ENCODE measurements at regions not wholly inside any gene's neighbourhood (a gene's known extent, or its start where the extent isn't known, plus 50 kb on each side); places are given as distances from the start of the nearest gene placed in this dataset.

GRCh38 chr2:41355794-41356193, 692.0 kb upstream of the PKDCC start:
- DNase-seq = no peak
- H3K4me1 ChIP-seq = peaks cover 9% of the 10 kb centered on the region
- H3K36me3 ChIP-seq = no peaks in the 10 kb centered on the region
- H3K27ac ChIP-seq (replicated peaks) = no peak overlapping the region
- no peak overlapping the region for H3K4me3 ChIP-seq
- intact Hi-C loops (cut with micrococcal nuclease) = no loop called here
- no peak for TF ChIP-seq CTCF (IDR thresholded peaks at IDR 0.05; ENCODE audit: borderline replicate concordance)
- H3K27me3 ChIP-seq (ENCODE audit: low read depth) = no peaks in the 10 kb centered on the region
- no peaks in the 10 kb centered on the region for H3K9me3 ChIP-seq (replicated peaks)

GRCh38 chr2:41364842-41365241, 683.0 kb upstream of the PKDCC start:
- intact Hi-C loops (cut with micrococcal nuclease) = no loop called here
- no peak for DNase-seq
- no peak overlapping the region for H3K27ac ChIP-seq (replicated peaks)
- no peak for TF ChIP-seq CTCF (IDR thresholded peaks at IDR 0.05; ENCODE audit: borderline replicate concordance)
- H3K36me3 ChIP-seq = no peaks in the 10 kb centered on the region
- peaks cover 16% of the 10 kb centered on the region for H3K9me3 ChIP-seq (replicated peaks)
- no peaks in the 10 kb centered on the region for H3K27me3 ChIP-seq (ENCODE audit: low read depth)
- no peak overlapping the region for H3K4me3 ChIP-seq
- H3K4me1 ChIP-seq = no peaks in the 10 kb centered on the region

GRCh38 chr2:41375901-41376300, 671.9 kb upstream of the PKDCC start:
- intact Hi-C loops (cut with micrococcal nuclease) = no loop called here

GRCh38 chr2:41377837-41378236, 670.0 kb upstream of the PKDCC start:
- H3K27me3 ChIP-seq (ENCODE audit: low read depth) = no peaks in the 10 kb centered on the region
- no peaks in the 10 kb centered on the region for H3K9me3 ChIP-seq (replicated peaks)
- H3K27ac ChIP-seq (replicated peaks) = no peak overlapping the region
- H3K4me3 ChIP-seq = no peak overlapping the region
- TF ChIP-seq CTCF (IDR thresholded peaks at IDR 0.05; ENCODE audit: borderline replicate concordance) = no peak
- intact Hi-C loops (cut with micrococcal nuclease) = no loop called here
- no peaks in the 10 kb centered on the region for H3K4me1 ChIP-seq
- no peaks in the 10 kb centered on the region for H3K36me3 ChIP-seq
- no peak for DNase-seq

More at GRCh38 chr2:41375901-41376300, 671.9 kb upstream of the PKDCC start:
- Histone ChIP-seq H3K4me1 (no peaks in the 10 kb centered on the region), H3K27ac (replicated peaks) (no peak overlapping the region), H3K4me3 (no peak overlapping the region), H3K9me3 (replicated peaks) (peaks cover 18% of the 10 kb centered on the region), H3K36me3 (no peaks in the 10 kb centered on the region), H3K27me3 (ENCODE audit: low read depth) (no peaks in the 10 kb centered on the region)
- no peak for TF ChIP-seq CTCF (IDR thresholded peaks at IDR 0.05; ENCODE audit: borderline replicate concordance)
- DNase-seq = no peak

- intact Hi-C loops (cut with micrococcal nuclease) = no loop called here
- H3K4me3 ChIP-seq = no peak overlapping the region
- H3K36me3 ChIP-seq = no peaks in the 10 kb centered on the region
- H3K4me1 ChIP-seq = no peaks in the 10 kb centered on the region
- no peak overlapping the region for H3K27ac ChIP-seq (replicated peaks)
- no peak for DNase-seq
- H3K9me3 ChIP-seq (replicated peaks) = no peaks in the 10 kb centered on the region
- no peak for TF ChIP-seq CTCF (IDR thresholded peaks at IDR 0.05; ENCODE audit: borderline replicate concordance)
- no peaks in the 10 kb centered on the region for H3K27me3 ChIP-seq (ENCODE audit: low read depth)
Measured at GRCh38 chr2:41378420-41378819, 669.4 kb upstream of the PKDCC start.

Data from left ventricle myocardium inferior (tissue), 1 donor.